ENCODE measurements at regions not wholly inside any gene's neighbourhood (a gene's known extent, or its start where the extent isn't known, plus 50 kb on each side); places are given as distances from the start of the nearest gene placed in this dataset.

GRCh38 chr12:131458048-131458374 lies 252.9 kb upstream of the SFSWAP start:
- TF ChIP-seq CTCF (conservative IDR thresholded peaks at IDR 0.05; ENCODE audit: low read depth, low read length), result no peak
- DNase-seq (ENCODE audit: low read depth), result no peak
- H3K4me3 ChIP-seq (ENCODE audit: low read depth, low read length), result no peak overlapping the region

- no peak for TF ChIP-seq CTCF (conservative IDR thresholded peaks at IDR 0.05; ENCODE audit: low read depth, low read length)
- no peak overlapping the region for H3K4me3 ChIP-seq (ENCODE audit: low read depth, low read length)
- no peak for DNase-seq (ENCODE audit: low read depth)
Observed at GRCh38 chr12:131458931-131459772, 251.7 kb upstream of the SFSWAP start.

GRCh38 chr12:131459773-131460365 lies 251.0 kb upstream of the SFSWAP start:
- H3K4me3 ChIP-seq (ENCODE audit: low read depth, low read length), result no peak overlapping the region
- DNase-seq (ENCODE audit: low read depth), result no peak
- no peak for TF ChIP-seq CTCF (conservative IDR thresholded peaks at IDR 0.05; ENCODE audit: low read depth, low read length)

- TF ChIP-seq CTCF (conservative IDR thresholded peaks at IDR 0.05; ENCODE audit: low read depth, low read length), result no peak
- no peak for DNase-seq (ENCODE audit: low read depth)
- H3K4me3 ChIP-seq (ENCODE audit: low read depth, low read length), result no peak overlapping the region
Observed at GRCh38 chr12:131460520-131460919, 250.4 kb upstream of the SFSWAP start.

GRCh38 chr12:131461096-131461495 lies 249.8 kb upstream of the SFSWAP start:
- H3K4me3 ChIP-seq (ENCODE audit: low read depth, low read length), result no peak overlapping the region
- no peak for DNase-seq (ENCODE audit: low read depth)
- TF ChIP-seq CTCF (conservative IDR thresholded peaks at IDR 0.05; ENCODE audit: low read depth, low read length), result no peak

GRCh38 chr12:131463174-131463573 lies 247.7 kb upstream of the SFSWAP start:
- H3K4me3 ChIP-seq (ENCODE audit: low read depth, low read length), result no peak overlapping the region
- TF ChIP-seq CTCF (conservative IDR thresholded peaks at IDR 0.05; ENCODE audit: low read depth, low read length), result no peak
- DNase-seq (ENCODE audit: low read depth), result no peak

GRCh38 chr12:131464081-131464480 lies 246.8 kb upstream of the SFSWAP start:
- no peak overlapping the region for H3K4me3 ChIP-seq (ENCODE audit: low read depth, low read length)
- TF ChIP-seq CTCF (conservative IDR thresholded peaks at IDR 0.05; ENCODE audit: low read depth, low read length), result no peak
- DNase-seq (ENCODE audit: low read depth), result no peak

All from choroid plexus epithelial cell (primary cell).